GM10266 (cell line): ENCODE measurements at regions not wholly inside any gene's neighbourhood (a gene's known extent, or its start where the extent isn't known, plus 50 kb on each side); places are given as distances from the start of the nearest gene placed in this dataset.
"Not testable (repeated sequence)": the region's sequence is repeated elsewhere in the genome, so short reads cannot be mapped to it uniquely, and the experiment has no call there.

Experiments used
- DNase-seq: peaks from one replicate; pipeline ENCODE4 v3.0.0; 2012; ENCODE audit errors: extremely low spot score
- CTCF ChIP-seq: IDR thresholded peaks from 2 replicates; pipeline ENCODE4 v1.5.1; 2012; ENCODE audit warnings: mild to moderate bottlenecking, low read depth; ENCODE audit not compliant: control insufficient read depth, insufficient read depth; ENCODE audit errors: missing control alignments

DNA sequence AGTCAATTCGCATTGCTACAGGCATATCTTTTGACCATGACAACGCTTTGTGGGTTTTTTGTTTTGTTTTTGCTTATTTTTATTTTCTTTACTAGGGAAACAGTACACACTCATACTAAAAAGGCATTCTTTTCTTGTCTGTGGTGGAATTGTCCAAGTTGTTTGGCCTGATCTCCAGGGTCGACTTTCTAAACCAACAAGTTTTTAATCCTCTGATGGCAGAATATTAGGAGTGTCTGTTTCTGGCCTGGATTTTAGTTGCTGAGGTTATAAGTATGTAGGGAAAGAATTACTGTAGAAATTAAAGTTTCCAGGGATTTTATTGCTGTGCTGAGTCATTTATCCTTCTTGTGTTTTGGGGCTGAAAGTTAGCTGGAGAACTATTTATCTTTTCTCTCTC is 218.5 kb downstream of the TAF11L14 start:
- no peak for TF ChIP-seq CTCF

DNA sequence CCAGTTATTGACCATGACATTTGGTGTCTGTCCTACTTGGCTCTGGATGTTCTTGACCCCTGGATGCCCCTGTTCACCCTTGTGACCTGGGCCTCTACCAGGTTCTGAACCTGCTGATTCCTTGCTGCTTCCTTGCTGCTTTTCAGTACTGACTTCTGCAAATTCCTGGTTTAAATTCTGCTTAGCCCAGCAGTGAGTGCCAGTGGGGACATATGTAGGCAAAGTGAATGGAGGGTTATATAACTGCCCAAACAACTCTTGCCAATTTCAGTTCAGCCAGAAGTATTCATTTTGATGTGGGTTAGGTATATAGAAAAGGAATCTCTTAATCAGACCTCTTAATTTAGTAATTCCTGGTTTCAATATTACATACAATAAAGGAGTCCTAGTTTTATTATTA is 220.6 kb downstream of the TAF11L14 start:
- DNase-seq, result no peak

More for the DNA sequence above, 218.5 kb downstream of the TAF11L14 start:
- no peak for DNase-seq

GRCh38 chr5:17860660-17861315 is 226.5 kb downstream of the TAF11L14 start:
- no peak for TF ChIP-seq CTCF
- DNase-seq, result no peak

More for the DNA sequence above, 220.6 kb downstream of the TAF11L14 start:
- TF ChIP-seq CTCF, result no peak

DNA sequence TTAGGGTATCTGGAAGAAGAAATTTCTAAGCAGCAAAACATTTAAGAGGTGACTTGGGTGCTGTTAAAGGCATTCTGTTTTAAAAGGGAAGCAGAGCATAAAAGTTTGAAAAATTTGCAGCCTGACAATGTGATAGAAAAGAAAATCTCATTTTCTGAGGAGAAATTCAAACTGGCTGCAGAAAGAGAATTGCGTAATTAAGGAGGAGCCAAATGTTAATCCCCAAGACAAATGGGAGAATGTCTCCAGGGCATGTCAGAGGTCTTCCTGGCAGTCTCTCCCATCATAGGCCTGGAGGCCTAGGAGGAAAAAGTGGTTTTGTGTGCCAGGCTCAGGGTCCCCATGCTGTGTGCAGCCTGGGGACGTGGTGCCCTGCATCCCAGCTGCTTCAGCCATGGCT is 230.6 kb downstream of the TAF11L14 start:
- DNase-seq, result not testable (repeated sequence)

- DNase-seq, result not testable (repeated sequence)
These were observed 231.7 kb downstream of the TAF11L14 start for GRCh38 chr5:17865966-17866365.

- no peak for DNase-seq
- TF ChIP-seq CTCF, result no peak
These were observed 237.9 kb downstream of the TAF11L14 start for GRCh38 chr5:17872204-17872603.

DNA sequence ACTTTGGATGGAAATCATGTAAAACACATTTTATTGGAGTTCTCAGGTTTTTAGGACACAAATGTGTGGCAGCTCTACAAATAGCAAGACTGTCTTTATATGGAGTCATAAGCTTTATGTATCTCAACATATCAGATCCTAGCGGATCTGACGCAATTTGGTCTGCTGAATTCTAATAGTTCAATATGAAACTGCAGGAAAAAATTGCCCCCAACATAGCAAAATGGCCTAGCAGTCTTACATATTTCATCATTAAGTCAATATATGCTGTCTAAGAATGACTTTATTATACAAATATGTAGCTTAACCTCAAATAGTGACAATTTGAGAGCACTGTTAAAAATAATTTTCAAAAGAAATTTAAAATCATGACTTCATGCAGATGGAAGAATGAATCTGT is 244.3 kb downstream of the TAF11L14 start:
- TF ChIP-seq CTCF, result no peak
- DNase-seq, result no peak

DNA sequence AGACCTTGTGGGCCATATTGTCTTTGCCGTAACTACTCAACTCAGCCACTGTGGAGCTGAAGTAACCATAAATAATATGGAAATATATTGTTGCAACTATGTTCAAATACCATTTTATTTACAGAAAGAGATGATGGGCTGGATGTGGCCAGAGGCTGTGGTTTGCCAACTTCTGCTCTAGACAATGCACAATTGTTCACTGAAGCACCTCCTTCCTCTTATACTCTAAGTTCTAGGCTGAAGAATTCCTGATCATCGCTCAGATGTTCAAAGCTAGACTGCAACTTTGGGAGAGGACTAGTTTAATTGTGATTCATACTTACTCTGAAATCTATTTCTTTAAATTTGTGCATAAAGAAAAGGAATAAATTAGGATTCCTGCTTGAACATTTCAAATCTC is 245.0 kb downstream of the TAF11L14 start:
- DNase-seq, result no peak

More for the DNA sequence above, 245.0 kb downstream of the TAF11L14 start:
- TF ChIP-seq CTCF, result no peak
